ENCODE measurements at regions not wholly inside any gene's neighbourhood (a gene's known extent, or its start where the extent isn't known, plus 50 kb on each side); places are given as distances from the start of the nearest gene placed in this dataset.
A peak's percentile ranks its signal among the peaks of the same experiment; 100 is the strongest.

DNA sequence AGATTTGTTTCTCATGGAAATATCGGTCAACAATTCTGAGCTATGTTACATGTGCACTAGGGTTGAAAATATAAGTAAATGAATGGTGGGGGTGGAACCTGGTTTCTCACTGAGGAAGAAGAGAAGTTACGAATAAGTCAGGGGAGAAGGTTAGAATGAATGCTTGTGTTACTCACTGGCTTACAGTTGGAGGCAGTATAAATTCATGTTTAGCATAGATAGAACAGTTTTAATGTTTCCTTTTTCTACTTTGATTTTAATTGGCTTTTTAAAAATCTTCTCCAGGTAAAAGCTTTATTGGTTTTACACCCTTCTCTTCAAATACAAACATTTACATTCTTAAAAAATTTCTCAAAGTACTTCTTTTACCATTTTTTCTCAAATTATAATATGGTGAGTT is 1113.7 kb downstream of the CDH11 start:
- H3K9me3 Mint-ChIP-seq: peaks cover 17% of the 10 kb centered on the region
- no peak for TF ChIP-seq CTCF (IDR thresholded peaks at IDR 0.05; ENCODE audit: unreplicated experiment in 3 of 3)
- H3K4me3 Mint-ChIP-seq: no peak overlapping the region
- H3K4me1 Mint-ChIP-seq: peaks cover 26% of the 10 kb centered on the region
- no peaks in the 10 kb centered on the region for H3K36me3 Mint-ChIP-seq (ENCODE audit: low read depth)
- H3K27ac Mint-ChIP-seq: no peak overlapping the region
- no peaks in the 10 kb centered on the region for H3K27me3 Mint-ChIP-seq (ENCODE audit: low read depth)

DNA sequence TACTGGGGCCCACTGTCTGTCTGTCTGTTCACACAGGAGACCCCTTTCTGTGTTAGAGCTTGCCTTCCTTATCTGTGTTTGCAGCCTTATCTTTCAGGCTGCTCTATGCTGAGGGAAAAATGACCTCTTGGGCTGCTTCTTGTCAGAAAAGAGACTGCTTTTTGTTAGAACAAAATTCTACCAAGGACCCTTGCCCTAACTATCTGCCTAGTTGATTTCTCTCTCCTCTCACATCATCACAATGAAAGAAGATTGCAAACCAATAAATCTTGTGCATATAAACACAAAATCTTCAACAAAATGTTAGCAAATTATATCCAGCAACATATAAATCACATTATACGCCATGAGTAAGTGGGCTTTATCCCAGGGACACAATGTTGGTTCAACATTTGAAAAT is 1117.7 kb downstream of the CDH11 start:
- Mint-ChIP-seq H3K36me3 (ENCODE audit: low read depth) (no peaks in the 10 kb centered on the region), H3K9me3 (peaks cover 12% of the 10 kb centered on the region), H3K4me3 (no peak overlapping the region), H3K27me3 (ENCODE audit: low read depth) (no peaks in the 10 kb centered on the region), H3K27ac (peak overlapping the region in 1 of 3 experiments; percentile 10), H3K4me1 (peaks cover 7% of the 10 kb centered on the region)
- no peak for TF ChIP-seq CTCF (IDR thresholded peaks at IDR 0.05; ENCODE audit: unreplicated experiment in 3 of 3)

- H3K4me1 Mint-ChIP-seq: no peaks in the 10 kb centered on the region
Observed at GRCh38 chr16:63995025-63995424, 1126.8 kb downstream of the CDH11 start.

DNA sequence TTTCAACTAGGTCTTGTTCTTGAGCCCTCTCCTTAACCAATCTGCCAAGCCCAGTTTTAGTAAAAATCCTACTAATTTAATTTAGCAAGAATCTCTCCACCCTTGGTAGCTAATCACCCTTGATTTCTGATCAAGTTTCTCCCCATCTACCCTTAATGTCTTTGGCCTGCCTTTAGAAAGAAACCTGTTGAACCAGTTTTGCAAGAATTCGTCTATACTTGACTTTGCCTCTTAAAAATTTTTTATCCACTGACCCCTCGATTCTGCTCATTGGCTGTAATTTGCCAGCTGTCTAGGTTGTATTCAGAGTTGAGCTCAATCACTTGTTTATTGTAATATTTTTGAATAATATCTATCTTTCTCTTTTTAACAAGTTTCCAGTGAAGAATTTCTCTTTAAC is 1138.5 kb downstream of the CDH11 start:
- Mint-ChIP-seq H3K27ac (peak overlapping the region; percentile 34 to 81 (median 50)), H3K4me1 (peaks cover 22% of the 10 kb centered on the region), H3K36me3 (ENCODE audit: low read depth) (no peaks in the 10 kb centered on the region), H3K27me3 (ENCODE audit: low read depth) (no peaks in the 10 kb centered on the region), H3K4me3 (no peak overlapping the region), H3K9me3 (no peaks in the 10 kb centered on the region)
- no peak for TF ChIP-seq CTCF (IDR thresholded peaks at IDR 0.05; ENCODE audit: unreplicated experiment in 3 of 3)

More at GRCh38 chr16:63995025-63995424, 1126.8 kb downstream of the CDH11 start:
- TF ChIP-seq CTCF (IDR thresholded peaks at IDR 0.05; ENCODE audit: unreplicated experiment in 3 of 3): no peak
- Mint-ChIP-seq H3K4me3 (no peak overlapping the region), H3K27ac (no peak overlapping the region), H3K36me3 (ENCODE audit: low read depth) (no peaks in the 10 kb centered on the region), H3K9me3 (peaks cover 5% of the 10 kb centered on the region), H3K27me3 (ENCODE audit: low read depth) (no peaks in the 10 kb centered on the region)

DNA sequence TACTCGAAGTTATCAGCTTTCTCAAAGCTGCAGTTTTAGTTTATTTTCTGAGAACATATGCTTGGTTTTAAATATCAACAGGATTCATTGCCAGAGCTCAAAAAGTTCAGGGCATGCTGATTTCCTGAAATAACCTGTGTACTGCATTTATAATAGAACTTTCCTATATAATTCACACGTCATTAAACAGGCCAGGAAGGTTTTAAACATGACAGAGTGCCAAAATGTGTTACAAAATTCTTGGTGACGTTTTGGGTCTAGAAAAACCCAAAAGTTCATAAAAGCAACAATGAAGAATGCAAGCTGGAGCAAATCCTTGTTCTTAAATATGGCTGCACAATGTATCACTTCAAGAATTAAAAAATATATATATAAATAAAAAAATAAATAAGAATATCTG is 1139.1 kb downstream of the CDH11 start:
- peaks cover 22% of the 10 kb centered on the region for H3K4me1 Mint-ChIP-seq
- H3K4me3 Mint-ChIP-seq: no peak overlapping the region
- peak overlapping the region; percentile 34 to 81 (median 50) for H3K27ac Mint-ChIP-seq
- no peaks in the 10 kb centered on the region for H3K27me3 Mint-ChIP-seq (ENCODE audit: low read depth)
- no peaks in the 10 kb centered on the region for H3K9me3 Mint-ChIP-seq
- TF ChIP-seq CTCF (IDR thresholded peaks at IDR 0.05; ENCODE audit: unreplicated experiment in 3 of 3): no peak
- no peaks in the 10 kb centered on the region for H3K36me3 Mint-ChIP-seq (ENCODE audit: low read depth)

DNA sequence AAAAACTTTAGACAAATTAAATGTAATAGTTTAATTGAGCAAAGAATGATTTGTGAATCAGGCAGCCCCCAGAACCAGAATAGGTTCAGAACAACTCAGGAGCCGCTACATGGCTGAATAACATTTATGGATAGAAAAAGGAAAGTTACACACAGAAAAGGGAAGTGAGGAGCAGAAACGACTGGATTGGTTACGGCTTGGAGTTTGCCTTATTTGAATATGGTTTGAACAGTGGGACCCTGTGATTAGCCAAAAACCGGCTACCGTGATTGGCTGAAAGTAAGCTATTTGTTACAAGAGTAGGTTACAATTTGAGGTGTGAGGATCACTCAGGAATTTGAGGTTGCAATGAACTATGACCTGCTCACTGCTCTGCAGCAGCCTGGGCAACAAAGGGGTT is 1139.8 kb downstream of the CDH11 start:
- no peak for TF ChIP-seq CTCF (IDR thresholded peaks at IDR 0.05; ENCODE audit: unreplicated experiment in 3 of 3)
- Mint-ChIP-seq H3K4me1 (peaks cover 22% of the 10 kb centered on the region), H3K9me3 (no peaks in the 10 kb centered on the region), H3K36me3 (ENCODE audit: low read depth) (no peaks in the 10 kb centered on the region), H3K27me3 (ENCODE audit: low read depth) (no peaks in the 10 kb centered on the region), H3K27ac (peak overlapping the region in 2 of 3 experiments; percentile 13 to 62), H3K4me3 (no peak overlapping the region)

All from nephron (organoid).